HUDEP-2 (cell line): ENCODE measurements at regions not wholly inside any gene's neighbourhood (a gene's known extent, or its start where the extent isn't known, plus 50 kb on each side); places are given as distances from the start of the nearest gene placed in this dataset.
"Not testable (repeated sequence)": the region's sequence is repeated elsewhere in the genome, so short reads cannot be mapped to it uniquely, and the experiment has no call there.

ENCODE experiments used
- DNase-seq, 76 experiments: peaks; one replicate each; lab custom pipeline; 2025; ENCODE audit not compliant: unreplicated experiment in 76 of 76; lab: John Stamatoyannopoulos, UW

DNA sequence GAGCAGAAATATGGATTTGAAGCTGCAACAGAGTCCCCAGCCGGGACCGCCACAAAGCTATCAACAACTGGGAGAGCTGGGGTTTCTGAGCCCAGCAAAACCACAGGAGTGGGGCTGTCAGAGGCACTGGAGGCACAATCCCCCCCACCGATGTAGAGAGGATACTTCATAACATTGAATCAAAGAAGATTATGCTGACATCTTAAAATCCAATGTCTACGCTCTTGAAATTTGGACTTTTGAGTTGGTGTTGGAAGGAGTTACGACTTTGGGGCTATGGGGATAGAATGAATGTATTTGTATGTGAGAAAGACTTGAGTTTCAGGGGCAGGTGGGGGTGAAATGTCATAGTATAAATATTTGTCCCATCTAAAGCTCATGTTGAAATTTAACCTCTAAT lies 1121.6 kb upstream of the CDH8 start:
- DNase-seq, result no peak

DNA sequence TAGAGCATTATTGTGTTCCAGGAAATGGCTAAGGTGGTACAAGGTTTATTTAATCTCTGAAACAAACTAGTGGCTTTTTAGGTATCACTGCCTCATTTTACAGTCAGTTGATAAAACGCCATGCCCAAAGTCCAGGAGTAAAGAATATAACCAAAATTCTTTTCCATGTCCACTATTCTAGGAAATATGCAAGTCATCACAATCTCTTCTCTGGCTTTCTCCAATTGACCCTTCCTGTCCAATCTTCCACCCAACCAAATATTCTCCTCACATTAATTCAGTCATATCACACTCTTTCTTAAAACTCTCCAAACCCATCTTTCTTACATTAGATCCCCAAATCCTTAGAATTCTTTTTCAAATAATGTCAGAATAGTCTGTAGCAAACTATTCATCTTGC lies 1110.0 kb upstream of the CDH8 start:
- DNase-seq, result no peak

DNA sequence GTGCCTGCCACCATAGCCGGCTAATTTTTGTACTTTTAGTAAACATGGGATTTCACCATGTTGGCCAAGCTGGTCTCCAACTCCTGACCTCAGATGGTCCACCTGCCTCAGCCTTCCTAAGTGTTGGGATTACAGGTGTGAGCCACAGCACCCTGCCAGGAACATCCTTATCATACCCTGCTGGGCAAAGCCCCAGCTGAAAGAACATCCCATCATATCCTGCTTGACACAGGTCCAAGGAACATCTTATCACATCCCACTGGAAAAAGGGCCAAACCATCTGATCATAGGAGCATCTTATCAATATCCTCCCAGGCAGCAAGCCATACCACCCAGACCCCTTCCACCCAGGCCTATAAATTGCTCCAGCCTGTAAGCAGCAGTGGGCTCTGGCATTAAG lies 1109.2 kb upstream of the CDH8 start:
- no peak for DNase-seq

DNA sequence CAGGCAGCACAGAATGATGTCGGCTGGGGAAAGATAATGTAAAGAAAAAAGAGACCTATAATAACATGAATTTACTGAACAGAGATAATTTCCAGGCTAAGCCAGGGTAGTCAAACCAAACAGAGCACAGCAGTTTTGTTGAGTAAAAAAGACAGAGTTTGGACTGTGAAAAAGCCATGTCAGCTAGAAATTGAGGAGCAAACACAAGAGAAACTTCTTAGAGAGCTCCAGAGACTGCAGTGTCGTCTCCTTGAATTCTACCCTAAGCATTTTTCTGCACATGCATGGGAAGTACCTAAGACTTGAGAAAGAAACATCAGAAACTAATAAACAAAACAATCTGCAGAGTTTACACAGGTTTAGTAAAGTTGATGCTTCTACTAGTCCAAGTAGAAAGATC lies 1098.8 kb upstream of the CDH8 start:
- DNase-seq, result no peak

DNA sequence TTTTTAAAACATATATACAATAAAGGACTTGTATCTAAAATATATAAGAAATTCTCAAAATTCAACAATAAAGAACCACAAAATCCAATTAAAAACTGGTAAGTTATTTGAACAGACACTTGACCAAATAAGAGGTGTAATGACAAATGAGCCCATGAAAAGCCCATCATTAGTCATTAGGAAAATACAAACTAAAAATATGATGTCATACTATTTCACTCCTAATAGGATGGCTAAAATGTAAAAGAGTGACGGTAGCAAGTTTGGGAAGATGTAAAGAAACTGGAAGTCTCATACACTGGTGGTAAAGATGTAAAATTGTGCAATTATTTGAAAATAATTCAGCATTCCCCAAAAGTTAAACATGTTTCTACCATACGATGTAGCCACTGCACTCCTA lies 1095.3 kb upstream of the CDH8 start:
- no peak for DNase-seq

DNA sequence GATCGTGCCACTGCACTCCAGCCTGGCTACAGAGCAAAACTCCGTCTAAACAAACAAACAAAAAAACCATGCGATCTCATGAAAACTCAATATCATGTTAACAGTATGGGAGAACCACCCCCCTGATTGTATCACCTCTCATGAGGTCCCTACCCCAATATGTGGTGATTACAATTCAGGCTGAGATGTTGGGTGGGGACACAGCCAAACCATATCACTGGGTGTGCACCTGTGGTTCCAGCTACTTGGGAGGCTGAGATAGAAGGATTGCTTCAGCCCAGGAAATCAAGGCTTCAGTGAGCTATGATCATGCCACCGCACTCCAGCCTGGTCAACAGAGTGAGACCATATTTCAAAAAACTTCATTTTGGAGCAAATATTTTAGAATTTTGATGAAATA lies 1094.7 kb upstream of the CDH8 start:
- DNase-seq, result peak in 2 of 76 experiments; percentile 15 to 28

DNA sequence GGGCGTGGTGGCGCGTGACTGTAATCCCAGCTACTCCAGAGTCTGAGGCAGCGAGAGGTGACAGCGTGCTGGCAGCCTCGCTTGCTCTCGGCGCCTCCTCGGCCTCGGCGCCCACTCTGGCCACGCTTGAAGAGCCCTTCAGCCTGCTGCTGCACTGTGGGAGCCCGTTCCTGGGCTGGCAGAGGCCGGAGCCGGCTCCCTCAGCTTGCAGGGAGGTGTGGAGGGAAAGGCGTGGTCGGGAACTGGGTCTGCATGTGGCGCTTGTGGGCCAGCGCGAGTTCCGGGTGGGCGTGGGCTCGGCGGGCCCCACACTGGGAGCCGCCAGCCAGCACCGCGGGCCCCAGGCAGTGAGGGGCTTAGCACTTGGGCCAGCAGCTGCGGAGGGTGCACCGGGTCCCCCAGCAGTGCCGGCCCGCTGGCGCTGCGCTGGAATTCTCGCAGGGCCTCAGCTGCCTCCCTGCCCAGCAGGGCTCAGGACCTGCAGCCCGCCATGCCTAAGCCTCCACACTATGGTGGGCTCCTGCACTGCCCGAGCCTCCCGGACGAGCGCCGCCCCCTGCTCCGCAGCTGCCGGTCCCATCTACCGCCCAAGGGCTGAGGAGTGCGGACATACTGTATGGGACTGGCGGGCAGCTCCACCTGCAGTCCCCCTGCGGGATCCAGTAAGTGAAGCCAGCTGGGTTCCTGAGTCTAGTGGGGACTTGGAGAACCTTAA lies 1093.3 kb upstream of the CDH8 start:
- DNase-seq, result no peak

DNA sequence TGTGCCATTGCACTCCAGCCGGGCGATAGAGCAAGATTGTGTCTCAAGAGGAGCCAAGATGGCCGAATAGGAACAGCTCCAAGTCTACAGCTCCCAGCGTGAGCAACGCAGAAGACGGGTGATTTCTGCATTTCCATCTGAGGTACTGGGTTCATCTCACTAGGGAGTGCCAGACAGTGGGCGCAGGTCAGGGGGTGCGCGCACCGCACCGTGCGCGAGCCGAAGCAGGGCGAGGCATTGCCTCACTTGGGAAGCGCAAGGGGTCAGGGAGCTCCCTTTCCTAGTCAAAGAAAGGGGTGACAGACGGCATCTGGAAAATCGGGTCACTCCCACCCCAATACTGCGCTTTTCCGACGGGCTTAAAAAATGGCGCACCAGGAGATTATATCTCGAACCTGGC lies 1083.7 kb upstream of the CDH8 start:
- DNase-seq, result not testable (repeated sequence)

DNA sequence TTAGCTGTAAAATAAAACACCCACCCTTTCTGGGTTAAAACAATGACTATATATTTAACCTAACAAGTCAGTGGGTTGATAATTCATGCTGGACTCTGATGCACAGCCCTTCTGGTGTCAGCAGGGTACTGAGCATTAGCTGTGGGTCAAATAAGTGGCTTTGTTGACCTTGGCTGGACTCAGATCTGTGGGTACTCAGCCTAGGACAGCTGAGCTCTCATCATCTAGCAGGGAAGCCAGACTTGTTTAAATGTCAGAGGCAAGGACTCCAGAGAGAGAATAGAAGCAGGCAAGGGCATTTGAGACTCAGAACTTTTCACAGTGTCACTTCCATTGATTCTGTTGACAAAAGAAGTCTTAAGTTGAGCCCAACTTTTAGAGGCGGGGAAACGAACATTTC lies 1063.8 kb upstream of the CDH8 start:
- no peak for DNase-seq

DNA sequence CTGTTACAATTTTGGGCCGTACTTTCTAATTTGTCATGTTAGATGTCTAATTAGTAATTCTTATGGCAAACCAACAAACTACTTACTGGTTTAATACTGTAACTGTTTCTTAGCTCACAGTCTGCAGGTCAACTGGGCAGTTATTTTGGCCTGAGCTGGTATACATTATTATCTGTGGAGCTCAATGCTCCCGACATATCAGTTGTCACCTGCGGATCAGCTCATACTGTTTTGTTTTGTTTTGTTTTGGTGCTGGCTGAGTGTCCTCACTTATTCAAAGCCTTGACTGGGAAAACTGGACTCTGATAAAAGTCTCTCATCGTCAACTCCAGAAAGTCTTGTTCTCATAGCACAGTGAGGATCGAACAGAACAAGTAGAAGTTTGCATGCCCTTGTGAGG lies 1060.6 kb upstream of the CDH8 start:
- no peak for DNase-seq

DNA sequence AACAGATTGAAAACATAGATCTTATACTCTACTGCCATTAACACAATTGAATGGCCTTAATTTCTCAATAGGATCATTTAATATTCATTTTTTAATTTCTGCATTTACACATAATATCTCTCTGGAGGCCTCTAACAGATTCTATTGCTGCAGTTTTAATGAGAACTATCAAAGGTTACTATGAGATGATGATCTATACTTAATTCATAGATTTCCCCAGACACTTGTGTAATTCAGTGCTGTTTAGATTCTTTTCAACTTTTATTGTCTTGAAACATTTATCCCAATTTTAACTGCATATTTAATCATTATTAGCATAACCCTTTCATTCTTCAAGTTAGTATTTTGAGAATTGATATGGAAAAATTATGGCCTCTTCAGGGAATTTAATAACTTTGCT lies 1056.5 kb upstream of the CDH8 start:
- DNase-seq, result no peak

DNA sequence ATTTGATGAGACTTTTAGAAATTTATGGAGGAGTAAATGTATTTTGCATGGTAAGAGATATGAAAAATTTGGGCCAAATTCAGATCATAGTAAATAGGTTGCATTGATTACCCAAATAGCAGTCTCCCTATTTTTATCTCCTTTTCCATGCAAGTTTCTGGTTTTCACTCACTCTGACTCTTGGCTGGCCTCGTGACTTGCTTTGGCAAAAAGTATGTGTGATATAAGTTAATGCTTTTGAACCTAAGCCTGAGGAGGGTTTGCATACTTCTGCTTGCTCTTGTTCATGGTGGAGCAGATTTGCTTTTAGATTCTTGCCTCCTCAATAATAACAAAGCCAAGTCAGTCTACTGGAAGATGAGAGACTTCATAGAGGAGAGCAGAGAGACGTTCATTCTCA lies 1045.9 kb upstream of the CDH8 start:
- DNase-seq, result no peak

DNA sequence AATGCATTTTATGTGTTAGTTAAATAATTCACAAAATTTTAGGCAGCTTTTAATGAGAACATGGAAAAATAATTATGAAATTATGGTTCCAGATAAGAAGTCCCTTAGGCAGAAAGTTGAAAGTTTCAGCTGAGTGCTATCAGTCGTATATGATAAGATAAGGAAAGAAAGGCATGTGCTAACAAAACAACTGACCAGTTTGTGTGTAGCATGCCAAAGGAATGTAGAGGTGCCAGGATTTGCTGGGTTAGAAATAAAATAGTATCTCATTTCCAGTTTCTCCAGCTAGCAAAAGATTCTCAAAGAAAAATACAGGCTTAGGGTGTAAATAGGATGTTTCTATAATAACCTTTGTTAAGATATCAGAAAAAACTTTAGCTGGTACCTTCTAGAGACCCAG lies 1044.5 kb upstream of the CDH8 start:
- DNase-seq, result no peak

DNA sequence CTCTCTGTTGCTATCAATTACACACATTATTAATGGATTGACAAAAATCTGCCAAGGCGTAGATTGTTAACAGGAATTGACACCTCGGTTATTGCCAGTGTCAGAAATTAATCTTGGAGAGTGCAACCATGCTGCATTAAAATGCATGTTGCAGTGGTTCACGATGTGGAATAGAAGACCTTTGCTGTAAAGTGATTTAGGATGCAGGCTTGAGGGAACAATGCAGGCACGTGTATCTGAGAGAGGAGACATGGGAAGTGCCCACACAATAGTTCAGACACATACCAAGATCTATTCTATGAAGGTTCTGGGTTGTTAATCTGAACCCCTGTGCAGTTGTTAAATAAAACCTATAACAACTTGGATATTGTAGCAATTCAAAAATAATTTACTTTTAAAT lies 1032.8 kb upstream of the CDH8 start:
- DNase-seq, result no peak

DNA sequence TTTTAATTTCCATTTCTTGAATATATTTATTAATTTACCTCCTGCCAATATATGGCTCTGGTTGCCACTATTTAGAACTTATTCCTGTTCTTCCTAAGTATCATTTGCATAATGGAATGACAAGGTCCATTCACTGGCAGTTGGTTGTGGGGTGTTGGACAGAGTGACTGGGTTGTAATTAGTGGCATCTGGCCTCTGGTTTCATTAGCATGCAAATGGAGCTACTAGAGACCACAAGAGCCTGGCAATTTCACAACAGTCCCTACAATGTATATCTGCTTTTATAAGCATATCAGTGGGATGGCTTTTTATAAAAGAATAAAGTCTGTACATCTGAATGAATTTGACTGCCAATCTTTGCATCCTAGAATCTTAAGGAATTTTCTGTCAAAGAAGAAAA lies 1030.9 kb upstream of the CDH8 start:
- DNase-seq, result no peak

DNA sequence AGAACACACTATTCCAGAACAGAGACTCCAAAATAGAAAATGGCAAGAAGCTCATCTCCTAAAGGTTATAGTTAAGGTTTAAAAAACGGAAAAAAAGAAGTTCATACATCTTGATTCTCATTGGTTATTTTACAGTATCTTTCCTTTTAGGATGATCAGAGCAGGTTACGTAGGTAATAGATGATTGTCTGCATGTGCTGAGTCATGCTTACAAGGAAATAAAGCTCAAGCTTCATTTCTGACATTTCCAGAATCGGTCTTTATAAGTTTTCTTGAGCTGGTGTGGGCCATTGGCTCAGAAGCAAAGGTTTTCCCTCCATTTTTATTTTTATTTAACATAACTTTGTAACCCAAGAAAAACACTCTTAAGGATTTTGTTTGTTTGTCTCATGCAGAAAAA lies 1030.3 kb upstream of the CDH8 start:
- no peak for DNase-seq

DNA sequence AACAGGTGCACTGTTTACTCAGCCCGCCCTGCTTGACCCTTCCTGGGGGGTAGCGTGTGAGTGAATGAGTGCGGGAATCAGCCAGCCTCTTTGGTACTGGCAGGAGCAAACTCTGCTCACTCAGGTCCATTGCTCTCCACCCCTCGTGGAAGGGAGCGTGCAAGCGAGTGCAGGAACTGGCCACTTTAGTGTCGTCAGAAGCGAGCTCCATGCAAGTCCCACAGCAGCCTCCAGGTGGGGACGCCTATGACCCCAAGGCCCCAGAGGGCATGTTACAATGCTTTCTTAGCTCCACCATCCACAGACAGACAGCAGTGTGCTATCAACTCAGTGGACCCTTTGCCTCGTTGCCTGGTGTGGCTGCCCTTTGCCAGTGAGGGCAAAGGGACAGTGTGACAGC lies 1025.1 kb upstream of the CDH8 start:
- no peak for DNase-seq

DNA sequence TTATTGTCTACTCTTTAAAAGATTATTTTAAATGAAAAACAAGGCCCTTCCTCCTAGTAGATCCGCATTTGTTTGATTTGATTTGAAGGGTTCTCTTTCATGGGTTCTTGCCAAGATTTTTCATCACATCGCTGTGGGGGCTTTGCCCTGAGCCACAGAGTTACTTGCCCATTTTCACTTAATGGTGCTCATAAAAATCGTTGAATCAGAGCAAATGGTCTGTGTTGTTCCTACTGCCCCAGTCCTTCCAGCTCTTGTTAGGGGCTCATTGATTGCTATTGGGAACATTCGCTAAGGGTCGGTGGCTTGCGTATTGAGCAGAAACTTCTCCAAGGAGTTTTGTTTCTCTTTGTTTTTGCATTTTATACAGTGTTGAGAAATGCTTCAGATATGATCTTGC lies 1023.4 kb upstream of the CDH8 start:
- DNase-seq, result no peak

DNA sequence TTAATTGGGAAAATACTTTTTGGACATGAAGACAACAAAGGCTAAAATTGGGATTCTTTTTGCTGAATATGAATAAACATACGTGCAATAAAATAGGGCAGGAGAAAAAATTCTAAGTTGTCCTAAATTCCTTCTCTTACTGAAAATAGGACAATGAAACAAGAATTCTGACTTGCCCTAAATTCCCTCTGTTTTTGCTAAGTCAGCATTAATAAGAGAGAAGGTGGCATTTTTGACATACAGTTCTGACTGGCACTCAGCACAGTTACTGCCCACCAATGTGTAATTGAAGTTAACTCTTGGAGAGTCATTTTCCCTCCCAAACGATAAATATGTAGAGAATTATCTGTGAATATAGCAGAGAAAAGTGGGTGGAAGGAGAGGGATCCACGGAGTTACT lies 1021.1 kb upstream of the CDH8 start:
- DNase-seq, result no peak

DNA sequence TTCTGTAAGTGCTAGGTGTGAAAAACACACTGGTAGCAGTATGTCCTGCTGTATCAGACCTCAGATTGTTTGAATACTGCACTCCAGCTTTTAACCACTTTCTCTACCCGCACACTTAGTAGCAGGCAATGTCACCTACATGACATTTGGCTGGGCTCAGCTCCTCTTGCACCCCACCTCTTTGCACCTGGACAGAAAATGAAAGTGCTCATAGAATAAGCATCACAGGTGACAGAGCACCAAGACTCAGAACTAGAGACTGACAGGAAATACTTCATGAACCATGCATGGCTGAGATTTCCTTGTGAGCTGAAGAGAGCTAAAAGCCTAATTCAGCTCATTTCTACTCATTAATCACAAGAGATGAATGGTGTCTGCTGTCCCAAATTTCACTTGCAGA lies 1014.2 kb upstream of the CDH8 start:
- no peak for DNase-seq

DNA sequence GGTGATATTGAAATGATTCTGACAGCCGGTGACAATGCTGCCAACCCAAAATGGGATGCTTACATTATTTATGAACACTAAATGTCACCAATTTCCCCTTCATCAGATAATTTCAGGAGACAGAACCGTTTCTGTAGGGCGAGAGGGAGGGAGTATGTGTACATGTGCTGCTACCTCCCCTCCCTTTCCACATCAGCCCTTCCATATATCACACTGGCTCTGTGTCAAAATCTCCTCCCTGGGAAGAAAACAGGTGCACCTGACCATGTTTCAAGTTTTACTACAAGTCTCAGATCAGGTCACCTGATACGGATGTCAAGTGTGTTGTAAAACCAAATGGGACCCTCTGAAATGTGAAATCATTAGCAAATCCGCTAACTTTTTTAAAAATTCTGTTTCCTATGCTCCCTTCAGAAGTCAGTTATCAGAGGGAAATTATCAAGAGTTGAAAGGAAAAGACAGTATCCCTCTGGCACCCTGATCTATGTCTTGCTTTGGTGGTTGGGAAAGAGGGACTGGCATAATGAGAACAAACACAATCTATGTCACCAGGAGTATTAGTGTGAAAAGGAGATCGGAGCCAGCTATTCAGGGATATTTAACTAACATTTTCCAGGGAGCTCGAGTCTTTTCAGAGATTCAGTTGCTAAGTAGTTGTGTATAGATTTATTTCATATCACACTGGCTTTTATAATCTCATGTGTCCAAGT lies 1002.3 kb upstream of the CDH8 start:
- DNase-seq, result no peak

DNA sequence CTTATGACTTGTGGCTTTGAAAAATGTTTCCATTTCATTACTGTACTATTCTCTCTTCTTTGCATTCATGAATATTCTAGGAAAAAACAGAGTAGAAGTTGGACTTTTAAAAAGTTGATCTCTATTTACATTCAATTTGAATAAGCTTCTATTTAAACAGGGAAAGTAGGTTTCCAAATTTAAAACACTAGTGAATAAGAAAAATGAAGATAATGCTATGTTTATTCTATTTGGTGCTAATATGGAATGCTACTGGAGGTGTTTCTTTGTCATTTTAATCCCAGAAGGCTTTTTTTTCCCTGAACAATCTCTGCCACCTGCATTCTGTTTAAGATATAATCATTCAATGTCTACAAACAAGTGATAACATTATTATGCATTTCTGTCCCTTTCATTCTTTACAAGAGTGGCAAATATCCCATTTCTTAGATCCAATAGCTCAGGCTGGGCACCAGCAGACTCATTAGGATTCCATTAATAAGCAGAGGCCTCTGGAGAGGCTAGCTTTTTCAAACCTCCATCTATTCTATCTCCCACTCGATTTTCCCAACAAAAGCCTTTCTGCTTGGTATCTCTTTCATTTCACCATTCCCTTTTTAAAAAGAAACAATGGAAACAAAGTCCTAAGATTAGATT lies 1001.6 kb upstream of the CDH8 start:
- no peak for DNase-seq
